Immature natural killer cell (primary cell): ENCODE measurements at regions not wholly inside any gene's neighbourhood (a gene's known extent, or its start where the extent isn't known, plus 50 kb on each side); places are given as distances from the start of the nearest gene placed in this dataset.

Experiments
- DNase-seq, 3 donors: peaks; one replicate each; pipeline ENCODE4 v3.0.0; 2022; ENCODE audit warnings: mixed read lengths in 1 of 3
- H3K27ac Mint-ChIP-seq, 6 donors: one replicate each; pipeline ENCODE4 v1.8.0; 2020; ENCODE audit warnings: mixed read lengths in 6 of 6, mild to moderate bottlenecking in 5 of 6, inconsistent platforms in 4 of 6, moderate library complexity in 3 of 6
- H3K27me3 Mint-ChIP-seq, 3 donors: one replicate each; pipeline ENCODE4 v1.8.0; 2020 to 2021; ENCODE audit warnings: low read depth in 3 of 3, mild to moderate bottlenecking in 3 of 3, mixed read lengths in 3 of 3, moderate library complexity in 3 of 3, inconsistent platforms in 1 of 3
- H3K36me3 Mint-ChIP-seq, 3 donors: one replicate each; pipeline ENCODE4 v1.8.0; 2020; ENCODE audit warnings: mixed read lengths in 3 of 3, inconsistent platforms in 2 of 3, mild to moderate bottlenecking in 2 of 3
- H3K4me1 Mint-ChIP-seq, 2 donors: one replicate each; pipeline ENCODE4 v1.8.0; 2020; ENCODE audit warnings: inconsistent platforms in 2 of 2, mild to moderate bottlenecking in 2 of 2, mixed read lengths in 2 of 2, moderate library complexity in 1 of 2
- H3K4me3 Mint-ChIP-seq, 5 donors: one replicate each; pipeline ENCODE4 v1.8.0; 2020; ENCODE audit warnings: mild to moderate bottlenecking in 5 of 5, mixed read lengths in 5 of 5, inconsistent platforms in 3 of 5, moderate library complexity in 3 of 5
- H3K9me3 Mint-ChIP-seq, 6 donors: one replicate each; pipeline ENCODE4 v1.8.0; 2020; ENCODE audit warnings: mild to moderate bottlenecking in 6 of 6, mixed read lengths in 6 of 6, inconsistent platforms in 4 of 6, moderate library complexity in 3 of 6

DNA sequence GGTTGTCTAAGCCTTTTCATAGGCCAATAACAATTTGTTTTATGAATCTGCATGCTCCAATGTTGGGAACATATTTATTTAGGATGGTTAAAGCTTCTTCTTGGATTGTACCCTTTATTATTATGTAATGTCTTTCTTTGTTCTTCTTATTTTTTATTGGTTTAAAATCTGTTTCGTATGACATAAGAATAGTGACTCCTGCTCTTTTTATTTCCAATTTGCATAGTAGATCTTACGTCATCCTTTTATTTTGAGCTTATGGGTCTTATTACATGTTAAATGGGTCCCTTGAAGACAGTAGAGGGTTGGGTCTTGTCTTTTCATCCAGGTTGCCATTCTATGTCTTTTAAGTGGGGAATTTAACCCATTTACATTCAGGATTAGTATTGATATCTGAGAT is 561.9 kb upstream of the GHITM start:
- Mint-ChIP-seq H3K27ac (no peak overlapping the region), H3K4me1 (no peaks in the 10 kb centered on the region), H3K9me3 (peaks cover 4 to 26% (median 6%) of the 10 kb centered on the region in 6 donors), H3K27me3 (peaks cover 0 to 3% (median 0%) of the 10 kb centered on the region in 3 donors), H3K36me3 (no peaks in the 10 kb centered on the region), H3K4me3 (no peak overlapping the region)
- no peak for DNase-seq

DNA sequence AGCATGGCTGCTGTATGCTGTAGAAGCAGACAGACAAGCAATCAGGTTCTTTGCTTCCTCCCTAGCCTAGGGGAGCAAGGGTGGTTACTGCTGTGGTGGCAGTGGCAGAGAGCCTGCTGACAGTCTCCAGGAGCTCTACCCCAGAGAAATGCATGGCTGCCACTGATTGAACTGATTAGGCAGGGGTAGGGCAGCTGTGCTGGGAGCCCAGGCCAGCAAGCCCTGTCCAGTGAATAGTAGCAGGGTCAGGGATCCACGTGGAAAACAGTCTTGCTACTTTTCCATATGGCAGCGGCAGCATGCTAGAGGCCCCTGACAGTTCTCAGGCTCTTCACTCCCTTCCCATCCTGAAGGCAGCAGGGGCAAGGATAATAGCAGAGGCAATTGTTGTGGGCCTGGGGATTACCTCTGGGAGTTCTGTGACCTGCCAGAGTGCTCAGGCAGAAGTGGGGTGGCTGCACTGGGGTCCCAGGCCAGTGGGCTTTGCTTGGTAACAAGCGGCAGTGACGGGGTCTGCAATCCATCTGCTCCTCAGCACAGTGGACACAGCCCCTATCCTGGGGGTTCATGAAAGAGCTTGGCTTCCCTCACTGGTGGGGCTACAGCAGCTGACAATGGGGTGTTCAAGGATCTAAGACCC is 558.8 kb upstream of the GHITM start:
- H3K36me3 Mint-ChIP-seq: no peaks in the 10 kb centered on the region
- DNase-seq: no peak
- H3K4me1 Mint-ChIP-seq: no peaks in the 10 kb centered on the region
- H3K27ac Mint-ChIP-seq: no peak overlapping the region
- no peak overlapping the region for H3K4me3 Mint-ChIP-seq
- H3K27me3 Mint-ChIP-seq: peaks cover 0 to 2% (median 0%) of the 10 kb centered on the region in 3 donors
- H3K9me3 Mint-ChIP-seq: peaks cover 0 to 29% (median 6%) of the 10 kb centered on the region in 6 donors

- H3K9me3 Mint-ChIP-seq: peaks cover 0 to 24% (median 4%) of the 10 kb centered on the region in 6 donors
- no peak overlapping the region for H3K27ac Mint-ChIP-seq
- DNase-seq: no peak
- H3K27me3 Mint-ChIP-seq: peaks cover 0 to 2% (median 0%) of the 10 kb centered on the region in 3 donors
- no peaks in the 10 kb centered on the region for H3K4me1 Mint-ChIP-seq
- no peak overlapping the region for H3K4me3 Mint-ChIP-seq
- no peaks in the 10 kb centered on the region for H3K36me3 Mint-ChIP-seq
These were observed 556.8 kb upstream of the GHITM start for GRCh38 chr10:83582407-83583095.

- H3K36me3 Mint-ChIP-seq: no peaks in the 10 kb centered on the region
- peaks cover 2 to 25% (median 3%) of the 10 kb centered on the region in 6 donors for H3K9me3 Mint-ChIP-seq
- DNase-seq: no peak
- H3K27me3 Mint-ChIP-seq: no peaks in the 10 kb centered on the region
- no peak overlapping the region for H3K27ac Mint-ChIP-seq
- H3K4me3 Mint-ChIP-seq: no peak overlapping the region
- H3K4me1 Mint-ChIP-seq: no peaks in the 10 kb centered on the region
These were observed 553.6 kb upstream of the GHITM start for GRCh38 chr10:83585686-83586085.

- H3K36me3 Mint-ChIP-seq: no peaks in the 10 kb centered on the region
- no peaks in the 10 kb centered on the region for H3K4me1 Mint-ChIP-seq
- no peak overlapping the region for H3K27ac Mint-ChIP-seq
- no peak overlapping the region for H3K4me3 Mint-ChIP-seq
- no peak for DNase-seq
- peaks cover 0 to 2% (median 1%) of the 10 kb centered on the region in 3 donors for H3K27me3 Mint-ChIP-seq
- H3K9me3 Mint-ChIP-seq: peaks cover 11 to 48% (median 16%) of the 10 kb centered on the region in 6 donors
These were observed 546.9 kb upstream of the GHITM start for GRCh38 chr10:83592337-83592935.

DNA sequence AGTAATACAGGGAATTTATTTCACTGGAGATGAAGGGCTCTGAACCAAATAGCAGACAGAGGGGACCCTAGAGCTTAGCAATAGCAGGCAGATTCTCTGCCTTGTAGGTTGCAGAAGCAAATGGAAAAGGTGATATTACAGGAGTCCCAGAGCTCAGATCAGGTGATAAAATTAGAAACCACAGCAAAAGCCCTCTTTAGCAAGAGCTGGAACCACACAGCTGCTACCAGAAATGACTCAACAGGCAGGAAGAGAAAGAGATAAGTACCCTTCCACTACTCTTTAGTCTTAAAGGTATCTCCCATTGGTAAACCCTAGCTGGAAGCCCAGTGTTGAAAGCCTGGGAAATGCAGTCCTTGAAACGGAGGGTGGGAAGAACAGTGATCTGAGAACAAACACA is 535.6 kb upstream of the GHITM start:
- Mint-ChIP-seq H3K27ac (no peak overlapping the region), H3K36me3 (no peaks in the 10 kb centered on the region), H3K4me3 (no peak overlapping the region), H3K4me1 (no peaks in the 10 kb centered on the region), H3K9me3 (peaks cover 12 to 32% (median 15%) of the 10 kb centered on the region in 6 donors), H3K27me3 (no peaks in the 10 kb centered on the region)
- no peak for DNase-seq

DNA sequence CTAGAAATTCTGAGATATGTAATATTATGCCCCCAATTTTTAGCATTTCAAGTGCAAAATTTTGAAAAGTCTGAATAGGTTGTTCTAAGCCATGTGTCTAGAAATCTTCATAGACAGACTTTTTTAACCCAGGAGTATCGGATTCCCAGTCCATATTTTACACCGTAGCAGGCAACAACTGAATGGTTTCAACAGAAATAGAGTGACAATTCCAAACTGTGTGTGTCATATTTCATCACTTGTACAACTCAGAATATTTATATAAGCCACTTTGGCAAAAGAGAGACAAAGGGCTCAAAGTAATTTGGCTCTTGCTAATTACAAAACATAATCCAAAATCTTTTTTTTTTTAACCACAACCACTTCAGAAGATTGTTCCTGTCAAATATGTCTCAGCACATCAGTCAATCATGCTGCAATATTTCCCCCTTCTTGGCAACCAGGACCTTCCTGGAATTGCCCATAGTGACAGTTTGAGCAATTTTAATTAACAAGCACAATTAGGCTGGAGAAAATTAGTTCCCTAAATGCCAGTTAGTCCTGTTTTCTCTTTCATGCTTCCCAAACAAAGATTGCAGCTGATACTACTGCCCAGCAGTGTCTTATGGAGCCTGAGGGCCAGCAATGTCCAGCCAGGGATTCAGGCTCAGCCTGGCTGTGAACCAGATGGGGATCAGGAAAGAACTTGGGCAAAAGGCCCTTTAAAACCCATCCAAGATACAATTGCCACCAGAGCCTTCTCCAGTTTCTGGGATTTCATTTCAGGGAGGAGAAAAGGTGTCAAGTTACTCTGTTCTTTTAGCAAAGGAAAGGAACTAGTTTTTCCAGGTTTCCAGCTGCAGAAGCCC is 533.3 kb upstream of the GHITM start:
- Mint-ChIP-seq H3K4me3 (no peak overlapping the region), H3K27me3 (no peaks in the 10 kb centered on the region), H3K36me3 (no peaks in the 10 kb centered on the region), H3K27ac (no peak overlapping the region), H3K4me1 (no peaks in the 10 kb centered on the region), H3K9me3 (peaks cover 8 to 38% (median 17%) of the 10 kb centered on the region in 6 donors)
- no peak for DNase-seq

GRCh38 chr10:83607959-83608745 is 531.2 kb upstream of the GHITM start:
- no peak overlapping the region for H3K4me3 Mint-ChIP-seq
- H3K4me1 Mint-ChIP-seq: no peaks in the 10 kb centered on the region
- H3K27ac Mint-ChIP-seq: no peak overlapping the region
- H3K9me3 Mint-ChIP-seq: peaks cover 6 to 39% (median 17%) of the 10 kb centered on the region in 6 donors
- H3K27me3 Mint-ChIP-seq: no peaks in the 10 kb centered on the region
- peaks cover 0 to 3% (median 0%) of the 10 kb centered on the region in 3 donors for H3K36me3 Mint-ChIP-seq
- DNase-seq: no peak

DNA sequence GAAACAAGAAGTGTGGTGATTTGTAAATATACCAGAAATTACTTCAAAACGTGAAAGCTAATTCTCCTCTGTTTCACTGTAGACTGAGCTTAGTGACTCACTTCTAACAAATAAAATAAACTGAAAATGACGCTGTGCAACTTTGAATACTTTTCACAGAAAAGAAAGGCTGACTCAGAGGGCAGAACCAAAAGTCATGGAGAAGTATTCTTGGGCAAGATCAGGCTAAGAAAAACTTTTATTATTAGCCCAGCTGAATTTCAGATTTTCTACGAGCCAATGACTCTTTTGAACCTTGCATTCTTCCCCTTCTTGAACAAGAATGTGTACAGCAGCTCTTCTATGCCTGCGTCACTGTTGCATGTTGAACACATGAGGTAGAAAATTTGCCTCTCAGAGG is 527.3 kb upstream of the GHITM start:
- DNase-seq: no peak
- Mint-ChIP-seq H3K4me1 (no peaks in the 10 kb centered on the region), H3K27me3 (peaks cover 0 to 1% (median 0%) of the 10 kb centered on the region in 3 donors), H3K27ac (no peak overlapping the region), H3K4me3 (no peak overlapping the region), H3K9me3 (peaks cover 5 to 43% (median 14%) of the 10 kb centered on the region in 6 donors), H3K36me3 (peaks cover 0 to 3% (median 0%) of the 10 kb centered on the region in 3 donors)

GRCh38 chr10:83612746-83613145 is 526.6 kb upstream of the GHITM start:
- no peak for DNase-seq
- Mint-ChIP-seq H3K27me3 (peaks cover 0 to 1% (median 0%) of the 10 kb centered on the region in 3 donors), H3K4me3 (no peak overlapping the region), H3K9me3 (peaks cover 2 to 46% (median 9%) of the 10 kb centered on the region in 6 donors), H3K4me1 (no peaks in the 10 kb centered on the region), H3K27ac (no peak overlapping the region), H3K36me3 (peaks cover 0 to 3% (median 0%) of the 10 kb centered on the region in 3 donors)

- no peaks in the 10 kb centered on the region for H3K4me1 Mint-ChIP-seq
- H3K9me3 Mint-ChIP-seq: peaks cover 2 to 27% (median 4%) of the 10 kb centered on the region in 6 donors
- H3K27me3 Mint-ChIP-seq: peaks cover 0 to 2% (median 1%) of the 10 kb centered on the region in 3 donors
- no peaks in the 10 kb centered on the region for H3K36me3 Mint-ChIP-seq
- no peak overlapping the region for H3K4me3 Mint-ChIP-seq
- no peak for DNase-seq
- no peak overlapping the region for H3K27ac Mint-ChIP-seq
These were observed 522.1 kb upstream of the GHITM start for GRCh38 chr10:83617172-83617571.

- no peak overlapping the region for H3K27ac Mint-ChIP-seq
- no peak overlapping the region for H3K4me3 Mint-ChIP-seq
- peaks cover 0 to 24% (median 4%) of the 10 kb centered on the region in 6 donors for H3K9me3 Mint-ChIP-seq
- no peaks in the 10 kb centered on the region for H3K36me3 Mint-ChIP-seq
- no peaks in the 10 kb centered on the region for H3K4me1 Mint-ChIP-seq
- DNase-seq: no peak
- peaks cover 0 to 2% (median 1%) of the 10 kb centered on the region in 3 donors for H3K27me3 Mint-ChIP-seq
These were observed 521.4 kb upstream of the GHITM start for GRCh38 chr10:83617692-83618545.
